ENCODE measurements at regions not wholly inside any gene's neighbourhood (a gene's known extent, or its start where the extent isn't known, plus 50 kb on each side); places are given as distances from the start of the nearest gene placed in this dataset.

GRCh38 chr6:21734204-21734603, 140.7 kb downstream of the SOX4 start:
- no peak overlapping the region for H3K4me3 Mint-ChIP-seq
- CTCF ChIA-PET = no interaction called here
- Histone ChIP-seq H2AFZ (ENCODE audit: insufficient read depth, low read depth, low read length, poor library complexity, severe bottlenecking) (no peak overlapping the region), H4K20me1 (ENCODE audit: control insufficient read depth, insufficient read depth, low read length, poor library complexity, severe bottlenecking) (no peaks in the 10 kb centered on the region), H3K27ac (ENCODE audit: low read length in 2 of 2) (no peak overlapping the region), H3K27me3 (replicated peaks in 1 of 4; ENCODE audit: control extremely low read depth in 1 of 4, control insufficient read depth in 3 of 4, insufficient read depth in 4 of 4, low read length in 3 of 4) (no peaks in the 10 kb centered on the region), H3K4me2 (replicated peaks; ENCODE audit: low read depth, low read length, poor library complexity, severe bottlenecking) (no peak overlapping the region), H3K9ac (ENCODE audit: low read length) (no peak overlapping the region), H3K79me2 (ENCODE audit: control insufficient read depth, insufficient read depth, low read length) (no peaks in the 10 kb centered on the region), H3K4me1 (ENCODE audit: control insufficient read depth in 2 of 2, insufficient read depth in 2 of 2, low read length in 2 of 2) (no peaks in the 10 kb centered on the region), H3K36me3 (replicated peaks in 1 of 2; ENCODE audit: control extremely low read depth in 1 of 2, control insufficient read depth in 1 of 2, extremely low read depth in 1 of 2, insufficient read depth in 2 of 2, low read length in 1 of 2) (no peaks in the 10 kb centered on the region), H3K9me3 (ENCODE audit: control extremely low read depth in 1 of 3, control insufficient read depth in 2 of 3, insufficient read depth in 1 of 3, low read length in 2 of 3) (no peaks in the 10 kb centered on the region), H3K4me3 (ENCODE audit: control extremely low read depth in 1 of 5, extremely low read depth in 1 of 5, insufficient read depth in 1 of 5, low read depth in 2 of 5, low read length in 4 of 5) (no peak overlapping the region)
- TF ChIP-seq EZH2 (IDR thresholded peaks at IDR 0.05; ENCODE audit: borderline replicate concordance, insufficient read depth, low read depth, low read length, poor library complexity, severe bottlenecking) = no peak
- no peak for TF ChIP-seq CTCF (IDR thresholded peaks at IDR 0.05)
- no peak overlapping the region for H3K27ac Mint-ChIP-seq
- no peaks in the 10 kb centered on the region for H3K27me3 Mint-ChIP-seq
- no peak for ATAC-seq (ENCODE audit: low read depth)
- POLR2A ChIA-PET = no interaction called here
- H3K4me1 Mint-ChIP-seq = no peaks in the 10 kb centered on the region
- H3K9me3 Mint-ChIP-seq (ENCODE audit: insufficient read depth) = no peaks in the 10 kb centered on the region
- no peak for DNase-seq
- intact Hi-C loops (cut with micrococcal nuclease) = no loop called here
- WGBS (ENCODE audit: insufficient coverage) = 100% methylated on average over 3 of the region's 3 CpGs

DNA sequence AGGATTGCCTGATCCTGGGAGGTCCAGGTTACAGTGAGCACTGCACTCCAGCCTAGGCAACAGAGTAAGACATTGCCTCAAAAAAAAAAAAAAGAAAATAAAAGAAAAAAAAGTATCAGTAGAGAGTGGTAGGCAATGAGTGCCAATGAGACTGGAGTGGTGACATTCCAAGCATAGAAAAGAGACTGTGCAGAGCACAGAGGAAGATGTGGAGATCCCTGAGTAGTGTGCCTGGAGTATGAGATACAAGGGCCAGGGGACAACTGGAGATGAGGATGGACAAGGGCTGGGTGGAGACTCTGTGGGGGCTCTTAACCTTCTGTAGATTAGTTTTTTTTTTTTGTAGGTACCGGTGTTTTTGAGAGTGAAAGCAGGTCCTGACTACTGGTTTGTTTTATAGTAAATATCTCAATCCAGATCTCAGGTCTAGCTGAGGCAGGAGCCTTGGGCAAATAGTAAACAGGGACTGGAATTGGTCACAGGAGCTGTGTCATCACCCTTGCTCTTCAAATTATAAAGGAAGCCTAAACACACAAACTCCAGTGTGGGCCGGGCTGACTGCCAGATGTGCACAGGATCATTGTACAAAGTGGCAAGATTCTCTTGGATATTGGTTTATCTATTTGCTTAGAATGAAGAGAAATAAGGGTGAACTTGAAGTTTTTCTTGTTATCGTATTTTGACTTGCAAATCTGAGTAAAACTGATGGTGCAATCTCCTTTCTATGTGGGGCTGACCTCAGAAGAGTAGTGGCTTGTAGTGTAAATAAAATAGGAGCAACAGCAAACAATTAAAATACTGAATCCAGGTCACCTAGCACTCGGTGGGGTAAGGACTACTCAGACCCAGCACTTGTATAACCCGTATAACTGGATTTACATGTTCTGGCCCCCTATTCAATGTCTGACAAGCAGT, 144.9 kb downstream of the SOX4 start:
- Histone ChIP-seq H3K27ac (ENCODE audit: low read length in 2 of 2) (no peak overlapping the region), H3K9me3 (ENCODE audit: control extremely low read depth in 1 of 3, control insufficient read depth in 2 of 3, insufficient read depth in 1 of 3, low read length in 2 of 3) (no peaks in the 10 kb centered on the region), H3K27me3 (replicated peaks in 1 of 4; ENCODE audit: control extremely low read depth in 1 of 4, control insufficient read depth in 3 of 4, insufficient read depth in 4 of 4, low read length in 3 of 4) (no peaks in the 10 kb centered on the region), H3K4me3 (ENCODE audit: control extremely low read depth in 1 of 5, extremely low read depth in 1 of 5, insufficient read depth in 1 of 5, low read depth in 2 of 5, low read length in 4 of 5) (no peak overlapping the region), H3K79me2 (ENCODE audit: control insufficient read depth, insufficient read depth, low read length) (no peaks in the 10 kb centered on the region), H3K9ac (ENCODE audit: low read length) (no peak overlapping the region), H3K36me3 (replicated peaks in 1 of 2; ENCODE audit: control extremely low read depth in 1 of 2, control insufficient read depth in 1 of 2, extremely low read depth in 1 of 2, insufficient read depth in 2 of 2, low read length in 1 of 2) (no peaks in the 10 kb centered on the region), H3K4me2 (replicated peaks; ENCODE audit: low read depth, low read length, poor library complexity, severe bottlenecking) (no peak overlapping the region), H4K20me1 (ENCODE audit: control insufficient read depth, insufficient read depth, low read length, poor library complexity, severe bottlenecking) (no peaks in the 10 kb centered on the region), H3K4me1 (ENCODE audit: control insufficient read depth in 2 of 2, insufficient read depth in 2 of 2, low read length in 2 of 2) (no peaks in the 10 kb centered on the region), H2AFZ (ENCODE audit: insufficient read depth, low read depth, low read length, poor library complexity, severe bottlenecking) (no peak overlapping the region)
- Mint-ChIP-seq H3K27me3 (no peaks in the 10 kb centered on the region), H3K27ac (no peak overlapping the region), H3K9me3 (ENCODE audit: insufficient read depth) (no peaks in the 10 kb centered on the region), H3K4me3 (no peak overlapping the region), H3K4me1 (no peaks in the 10 kb centered on the region)
- CTCF ChIA-PET = no interaction called here
- no peak for ATAC-seq (ENCODE audit: low read depth)
- DNase-seq = no peak
- intact Hi-C loops (cut with micrococcal nuclease) = no loop called here
- TF ChIP-seq EZH2 (IDR thresholded peaks at IDR 0.05; ENCODE audit: borderline replicate concordance, insufficient read depth, low read depth, low read length, poor library complexity, severe bottlenecking) (no peak), CTCF (IDR thresholded peaks at IDR 0.05) (no peak)
- POLR2A ChIA-PET = no interaction called here
- 100% methylated on average over 1 of the region's 5 CpGs for WGBS (ENCODE audit: insufficient coverage)

Data from B cell (primary cell).